NCI-H1105 treated with DMSO at 0.1 percent for 48 hours (cell line): ENCODE measurements at regions not wholly inside any gene's neighbourhood (a gene's known extent, or its start where the extent isn't known, plus 50 kb on each side); places are given as distances from the start of the nearest gene placed in this dataset.

Source experiments
- DNase-seq: peaks from one replicate; lab custom pipeline; 2025; lab: John Stamatoyannopoulos, UW

DNA sequence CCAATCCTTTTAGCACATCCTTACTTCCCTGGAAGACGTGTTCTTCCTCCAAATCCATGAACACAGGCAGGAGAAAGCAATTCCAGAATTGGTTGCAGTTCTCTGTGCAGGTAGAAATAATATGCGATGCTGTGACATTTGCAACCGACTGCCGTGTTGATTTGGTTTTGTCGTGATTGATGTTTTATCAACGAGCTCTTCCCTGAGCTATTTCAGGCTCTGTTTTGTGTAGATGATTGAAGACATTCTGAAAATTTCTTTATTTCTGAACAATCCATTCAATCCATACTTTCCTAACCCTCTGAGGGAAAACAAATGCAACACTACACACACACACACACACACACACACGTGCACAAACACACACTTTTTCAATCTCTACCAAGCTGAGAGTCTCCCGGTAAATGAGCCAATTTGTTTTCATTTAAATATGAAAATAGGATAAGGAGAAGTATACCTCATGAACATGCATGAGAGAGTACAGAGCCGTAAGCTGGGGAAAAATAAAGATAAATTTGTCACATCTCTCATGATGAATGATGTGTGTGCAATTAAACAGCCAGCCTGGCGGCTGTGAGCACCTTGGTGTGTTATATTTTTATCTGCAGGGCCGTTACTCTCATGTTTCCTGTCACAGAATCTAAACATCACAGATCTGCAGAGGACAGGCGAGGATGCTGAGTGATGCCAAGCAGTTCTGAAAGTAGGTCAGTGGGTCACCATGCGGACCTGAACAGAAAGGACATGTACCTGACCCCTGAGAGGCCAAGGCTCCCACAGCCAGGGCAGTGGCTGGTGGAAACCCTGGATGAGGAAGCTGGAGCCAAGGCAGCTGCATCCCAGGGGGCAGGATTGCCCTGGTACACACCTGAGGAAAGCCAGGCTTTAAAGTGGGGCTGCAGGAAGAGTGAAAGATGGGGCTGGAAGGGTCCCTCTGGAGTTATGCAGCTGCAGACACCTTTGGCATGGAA is 64.8 kb downstream of the PDCL3 start:
- DNase-seq, result no peak

DNA sequence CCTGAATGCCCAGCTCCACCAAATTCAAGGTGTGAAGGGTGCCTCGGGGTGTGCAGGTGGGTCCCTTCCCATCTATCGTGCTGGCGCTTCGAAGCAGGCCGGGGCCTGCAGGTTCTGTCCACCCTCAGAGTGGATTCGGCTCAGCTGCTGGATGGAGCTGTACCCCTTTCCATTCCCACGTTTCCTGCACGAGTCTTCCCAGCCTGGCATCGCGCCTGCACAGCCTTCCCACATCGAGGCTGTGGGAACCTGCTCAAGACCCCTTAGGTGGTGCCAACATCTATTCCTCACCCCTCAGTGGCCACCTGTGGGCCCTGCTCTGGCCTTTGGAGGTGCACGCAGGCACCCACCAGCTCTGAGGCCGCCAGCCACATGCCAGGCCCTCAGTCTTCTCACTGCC is 65.7 kb downstream of the PDCL3 start:
- DNase-seq, result no peak

DNA sequence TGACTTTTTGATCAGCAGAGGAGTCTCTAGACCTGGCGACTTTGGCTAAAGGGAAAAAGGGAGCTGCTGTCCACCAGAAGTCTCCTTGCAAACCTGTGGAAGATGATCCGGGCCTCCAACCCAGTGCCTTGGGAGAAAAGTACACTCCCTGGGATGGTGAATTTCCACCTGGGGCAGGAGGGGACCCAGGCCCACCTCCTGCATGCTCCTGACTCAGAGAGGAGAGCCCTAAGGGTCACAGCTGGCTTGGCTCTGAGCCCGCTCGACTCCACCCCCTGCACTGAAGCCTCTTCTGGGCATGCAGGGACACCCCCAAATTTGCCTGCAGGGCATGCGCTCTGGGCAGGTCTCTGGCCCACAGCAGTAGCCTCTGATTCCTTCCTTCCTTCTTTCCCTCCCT is 66.5 kb downstream of the PDCL3 start:
- DNase-seq, result no peak

DNA sequence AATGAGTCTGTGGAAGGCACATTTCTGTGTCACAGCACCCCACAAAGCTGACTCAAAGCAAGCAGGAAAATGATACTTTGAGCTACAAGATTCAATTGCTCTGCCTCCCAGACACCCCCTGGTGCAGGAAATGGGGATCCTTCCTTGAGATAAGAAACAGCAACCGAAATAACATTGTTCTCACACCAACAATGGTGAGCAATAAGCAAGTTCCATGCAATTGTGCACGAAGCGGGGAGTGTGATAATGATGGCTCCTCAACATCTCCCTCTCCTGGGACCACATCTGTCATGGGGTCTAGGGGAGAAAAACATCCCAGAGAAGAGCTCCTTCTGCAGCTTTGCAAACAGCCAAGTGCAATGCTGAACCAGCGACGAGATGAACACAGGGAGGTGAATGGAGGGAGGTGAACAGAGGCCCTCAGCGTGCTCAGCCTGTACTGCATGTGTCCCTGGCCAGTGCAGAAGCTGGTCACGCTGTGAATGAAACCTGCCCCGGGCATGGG is 67.7 kb downstream of the PDCL3 start:
- no peak for DNase-seq

DNA sequence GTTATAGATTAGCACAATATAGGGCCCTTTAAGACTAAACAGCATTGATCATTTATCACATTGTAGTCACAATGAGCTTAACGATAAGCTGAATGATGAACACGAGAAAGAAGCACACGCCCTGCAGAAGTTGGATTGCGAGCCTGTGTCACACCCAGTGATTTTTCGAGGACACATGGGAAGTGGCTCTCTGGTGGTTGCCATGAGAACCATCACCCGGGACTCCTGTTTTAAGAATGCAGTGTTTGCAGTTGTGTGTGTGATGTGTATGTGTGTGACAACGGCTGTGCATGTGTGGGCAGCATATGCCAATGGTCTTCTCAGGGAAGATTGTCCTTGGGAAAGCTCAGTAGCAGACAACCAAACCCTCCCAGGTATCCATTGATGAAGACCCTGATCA is 69.2 kb downstream of the PDCL3 start:
- DNase-seq, result no peak

DNA sequence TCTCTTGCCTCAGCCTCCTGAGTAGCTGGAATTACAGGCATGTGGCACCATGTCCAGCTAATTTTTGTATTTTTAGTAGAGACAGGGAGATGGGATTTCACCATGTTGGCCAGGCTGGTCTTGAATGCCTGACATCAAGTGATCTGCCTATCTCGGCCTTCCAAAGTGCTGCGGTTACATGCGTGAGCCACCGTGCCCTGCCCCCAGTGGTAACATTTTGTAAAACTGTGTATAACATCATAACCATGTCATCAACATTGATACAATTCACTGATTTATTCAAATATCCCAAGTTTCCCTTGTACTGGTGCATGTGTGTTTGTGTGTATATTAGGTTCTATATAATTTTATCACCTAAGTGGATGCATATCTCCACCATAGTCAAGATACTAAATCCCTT is 70.0 kb downstream of the PDCL3 start:
- DNase-seq, result no peak

DNA sequence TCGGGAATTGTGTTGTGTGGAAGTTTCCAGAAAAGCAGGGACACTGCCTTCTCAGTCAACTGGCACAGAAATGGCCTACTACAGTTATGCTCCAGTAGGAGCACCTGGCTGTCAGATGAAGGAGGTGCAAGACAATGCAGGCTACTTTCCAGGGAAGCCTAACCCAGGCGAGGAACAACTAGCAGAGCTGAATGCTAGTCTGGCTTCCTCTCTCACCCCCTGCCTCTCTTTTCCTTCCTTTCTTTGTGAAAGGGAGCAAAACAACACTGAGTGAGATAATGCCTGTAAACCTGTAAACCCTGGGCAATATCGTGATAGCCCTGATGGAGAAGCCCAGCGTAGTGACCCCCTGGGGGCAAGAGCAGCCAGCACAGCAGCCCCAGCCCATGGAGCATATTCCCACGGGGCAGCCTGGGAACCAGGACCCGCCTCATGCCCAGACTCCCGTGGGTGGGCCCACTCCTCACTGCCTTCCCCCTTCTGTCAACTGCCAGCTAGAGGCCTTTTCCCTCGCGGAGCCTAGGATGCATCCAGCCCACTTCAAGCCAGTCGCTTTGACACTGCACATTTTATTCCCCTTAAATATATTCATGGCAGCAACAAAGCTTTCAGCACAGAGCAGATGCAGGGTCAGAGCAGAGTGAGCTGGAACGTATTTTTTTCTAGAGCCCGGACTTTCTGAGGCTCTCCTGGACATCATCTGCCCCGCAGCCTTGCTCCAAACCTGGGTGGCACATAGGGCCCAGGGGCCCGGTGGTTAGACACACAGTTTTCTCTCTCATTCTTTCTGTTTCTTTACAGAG is 77.0 kb downstream of the PDCL3 start:
- DNase-seq, result no peak

DNA sequence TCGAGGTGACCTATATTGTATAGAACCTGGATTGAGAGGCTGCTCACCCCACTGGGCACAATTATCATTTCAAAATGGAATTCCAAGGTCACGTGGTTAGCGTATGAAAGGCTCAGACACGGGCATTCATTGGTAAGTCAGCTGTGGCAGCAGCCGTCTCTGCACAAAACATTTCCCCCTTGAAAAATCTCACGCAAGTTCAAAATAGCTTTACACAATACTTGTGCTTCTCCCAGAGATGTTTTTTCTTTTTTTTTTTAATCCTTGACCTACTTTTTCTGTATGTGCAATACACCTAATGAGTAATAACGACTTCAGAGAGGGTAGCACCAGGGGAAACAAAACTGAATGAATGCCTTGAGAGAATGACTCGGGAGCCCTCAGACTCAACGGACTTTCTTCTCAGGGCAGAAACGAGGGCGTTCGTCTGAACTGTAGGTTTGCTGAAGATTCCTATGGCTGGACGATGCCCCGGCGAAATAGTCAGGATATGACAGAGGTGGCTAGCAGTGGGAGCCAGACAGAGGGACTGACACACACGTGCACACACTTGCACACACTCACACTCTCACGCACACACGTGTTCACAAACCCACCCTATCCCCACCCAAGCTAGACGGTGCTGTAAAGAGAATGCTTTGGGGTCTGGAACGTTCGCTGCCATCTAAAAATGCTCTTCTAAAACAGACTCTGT is 77.8 kb downstream of the PDCL3 start:
- no peak for DNase-seq

DNA sequence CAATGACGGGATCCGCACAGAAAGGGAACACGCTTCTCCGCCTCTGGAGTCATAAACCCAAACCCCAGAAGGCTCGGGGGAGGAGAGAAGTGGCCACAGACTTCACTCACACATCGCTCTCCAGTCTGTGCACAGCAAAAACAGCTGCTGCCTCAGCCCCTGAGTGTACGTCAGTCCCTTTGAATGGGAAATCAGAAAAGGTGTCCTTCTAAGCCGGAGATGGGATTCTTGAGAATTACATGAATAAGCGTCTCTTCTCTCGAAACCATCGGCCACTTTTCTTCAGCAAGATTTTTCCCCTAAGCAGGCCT is 78.3 kb downstream of the PDCL3 start:
- DNase-seq, result no peak

DNA sequence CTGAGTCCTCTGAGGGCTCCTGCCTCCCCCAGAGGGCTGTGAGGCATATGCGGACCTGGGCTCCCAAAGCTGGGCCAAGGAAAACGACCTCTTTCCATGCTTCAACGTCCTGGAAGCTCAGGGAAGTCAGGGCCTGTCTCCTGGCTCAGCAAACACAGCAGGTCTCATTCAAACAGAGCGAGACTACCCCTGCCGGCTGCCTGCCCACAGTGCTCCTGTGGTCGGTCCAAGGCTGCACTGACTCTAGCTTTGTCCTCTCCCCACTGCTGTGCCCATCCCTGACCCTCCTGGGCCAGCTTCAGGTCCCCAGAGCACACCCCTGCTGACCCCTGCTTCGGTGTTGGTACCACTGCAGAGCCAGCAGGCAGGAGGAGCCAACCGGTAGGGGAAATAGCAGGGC is 79.6 kb downstream of the PDCL3 start:
- no peak for DNase-seq

DNA sequence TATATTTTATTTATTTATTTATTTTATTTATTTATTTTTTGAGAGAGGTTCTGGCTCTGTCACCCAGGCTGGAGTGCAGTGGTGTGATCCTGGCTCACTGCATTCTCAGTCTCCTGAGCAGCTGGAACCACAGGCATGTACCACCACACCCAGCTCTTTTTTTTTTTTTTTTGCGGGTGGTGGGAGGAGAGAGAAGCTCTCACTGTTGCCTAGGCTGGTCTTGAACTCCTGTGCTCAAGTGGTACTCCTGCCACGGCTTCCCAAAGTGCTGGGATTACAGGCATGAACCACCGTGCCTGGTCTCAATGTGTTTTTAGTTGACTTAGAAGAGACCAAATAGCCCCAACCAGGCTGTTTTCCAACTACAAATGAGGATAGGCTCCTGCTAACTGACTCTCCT is 80.7 kb downstream of the PDCL3 start:
- no peak for DNase-seq

DNA sequence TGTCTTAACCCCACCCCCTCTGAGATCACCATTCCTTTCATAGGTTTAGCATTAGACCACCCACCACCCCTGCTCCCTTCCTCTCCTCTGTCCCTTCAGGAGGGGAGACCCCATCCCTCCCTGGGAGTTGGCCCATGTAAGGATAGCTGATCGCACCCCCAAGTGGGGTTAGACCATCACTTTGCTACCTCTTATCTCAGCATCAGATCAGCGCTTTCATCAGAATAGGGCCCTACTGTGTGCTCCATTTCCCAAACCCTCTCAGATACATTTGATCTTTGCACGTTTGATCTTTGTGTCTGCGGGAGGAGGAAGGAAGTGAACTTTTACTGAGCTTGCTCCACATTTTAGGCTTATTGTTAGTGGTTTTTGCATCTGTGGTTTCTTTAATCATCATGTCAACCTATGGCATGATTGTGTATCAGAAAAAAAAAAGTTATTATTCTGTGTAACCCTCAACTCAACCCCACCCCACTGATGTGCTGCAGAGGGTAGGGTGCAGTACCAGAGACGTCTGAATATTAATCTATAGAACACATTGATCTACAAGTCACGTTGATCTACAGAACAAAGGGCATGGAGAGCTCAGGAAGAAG is 81.2 kb downstream of the PDCL3 start:
- no peak for DNase-seq

DNA sequence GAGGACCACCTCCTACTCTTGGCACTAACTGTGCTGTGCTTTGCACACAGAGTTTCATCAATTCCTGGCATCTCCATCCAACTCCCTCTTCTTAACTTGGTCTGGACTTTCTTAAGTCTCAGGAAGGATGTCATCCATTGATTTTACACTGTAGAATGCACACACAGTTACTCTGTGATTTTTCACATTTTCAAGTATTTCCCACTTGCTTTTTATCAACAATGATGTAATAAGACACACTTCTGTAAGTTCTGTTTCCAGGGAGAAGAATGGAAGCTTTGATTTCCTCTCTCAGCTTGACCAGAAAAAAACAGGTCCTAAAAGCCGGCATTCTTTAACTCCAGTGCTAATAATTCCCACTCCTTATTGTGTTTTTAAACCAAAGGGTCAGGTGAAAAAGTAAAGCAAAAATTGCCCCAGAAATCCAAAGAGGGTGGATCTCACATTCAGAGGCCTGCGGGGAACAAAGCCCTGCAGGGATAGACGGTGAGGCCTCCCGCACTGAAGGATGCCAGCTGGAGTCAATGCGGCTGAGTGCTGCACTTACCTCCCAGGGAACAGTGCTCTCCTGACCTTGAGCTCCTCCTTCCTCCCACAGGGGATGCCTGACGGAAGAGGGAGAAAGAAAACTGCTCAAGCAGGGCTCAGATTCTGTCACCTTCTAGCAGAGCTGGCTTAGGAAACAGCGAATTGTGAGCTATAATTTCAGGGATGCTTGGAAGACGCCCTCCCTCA is 83.1 kb downstream of the PDCL3 start:
- no peak for DNase-seq

DNA sequence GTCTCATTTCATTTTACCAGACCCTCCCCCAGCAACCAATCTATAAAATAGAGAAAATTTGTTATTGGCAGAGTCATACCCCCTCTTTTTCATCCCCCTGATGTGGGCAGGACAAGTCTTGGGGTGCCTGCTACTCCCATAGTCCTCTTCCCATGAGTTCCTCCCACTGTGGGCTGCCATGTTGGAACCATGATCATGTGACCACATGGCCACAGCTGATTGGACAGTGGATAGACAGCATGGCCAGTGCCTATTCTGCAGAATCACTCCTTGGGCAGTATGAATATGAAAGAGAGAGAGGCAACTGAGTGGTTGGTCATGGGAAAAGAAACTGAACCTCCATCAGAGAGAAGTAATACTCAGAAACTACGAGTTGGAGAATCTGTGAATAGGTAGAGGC is 84.9 kb downstream of the PDCL3 start:
- DNase-seq, result no peak

DNA sequence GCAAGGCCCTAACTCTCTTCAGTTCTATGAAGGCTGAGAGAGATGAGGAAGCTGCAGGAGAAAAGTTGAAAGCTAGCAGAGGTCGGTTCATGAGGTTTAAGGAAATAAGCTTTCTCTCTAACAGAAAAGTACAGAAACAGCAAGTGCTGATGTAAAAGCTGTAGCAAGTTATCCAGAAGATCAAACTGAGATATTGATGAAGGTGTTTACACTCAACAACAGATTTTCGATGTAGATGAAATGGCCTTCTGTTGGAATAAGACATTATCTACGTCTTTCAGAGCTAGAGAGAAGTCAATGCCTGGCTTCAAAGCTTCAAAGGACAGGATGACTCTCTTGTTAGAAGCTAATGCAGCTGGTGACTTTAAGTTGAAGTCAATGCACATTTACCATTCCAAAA is 87.4 kb downstream of the PDCL3 start:
- no peak for DNase-seq

DNA sequence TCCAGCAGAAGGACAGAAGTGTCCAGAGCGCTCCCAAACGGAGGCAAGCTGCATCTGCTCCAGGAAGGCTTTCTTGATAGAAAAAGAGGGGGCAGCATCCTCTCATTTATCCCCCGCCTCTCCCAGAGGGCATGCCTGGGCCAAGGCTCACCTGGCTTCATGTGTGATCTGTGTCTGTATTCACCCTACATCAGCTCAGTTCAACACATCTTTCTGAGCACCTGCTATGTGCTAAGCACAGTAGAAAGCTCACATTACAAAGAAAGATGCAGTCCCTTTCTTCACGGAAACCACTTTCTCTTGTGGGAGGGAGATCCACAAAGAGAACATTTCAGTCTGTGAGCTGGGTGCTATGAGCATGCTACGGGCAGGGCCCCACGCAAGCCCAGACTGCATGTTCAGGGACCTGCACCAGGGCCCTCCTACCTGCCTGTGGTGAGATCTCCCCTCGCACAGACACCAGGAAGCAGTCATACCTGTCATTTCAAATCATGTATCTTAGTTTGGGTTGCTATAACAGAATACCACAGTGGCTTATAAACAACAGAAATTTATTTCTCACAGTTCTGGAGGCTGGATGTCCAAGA is 90.7 kb downstream of the PDCL3 start:
- DNase-seq, result no peak

DNA sequence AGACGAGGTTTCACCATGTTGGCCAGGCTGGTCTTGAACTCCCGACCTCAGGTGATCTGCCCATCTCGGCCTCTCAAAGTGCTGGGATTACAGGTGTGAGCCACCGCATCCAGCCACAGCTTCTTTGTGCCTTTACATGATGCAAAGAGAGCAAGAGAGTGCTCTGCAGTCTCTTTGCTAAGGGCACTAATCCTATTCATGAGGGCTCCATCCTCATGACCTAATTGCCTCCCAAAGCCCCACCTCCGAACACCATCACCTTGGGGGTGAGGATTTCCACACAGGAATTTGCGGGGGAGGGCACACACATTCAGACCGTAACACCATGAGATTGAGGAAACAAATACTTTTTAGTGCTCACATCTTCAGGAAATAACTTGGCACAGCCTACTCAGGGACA is 91.8 kb downstream of the PDCL3 start:
- no peak for DNase-seq

DNA sequence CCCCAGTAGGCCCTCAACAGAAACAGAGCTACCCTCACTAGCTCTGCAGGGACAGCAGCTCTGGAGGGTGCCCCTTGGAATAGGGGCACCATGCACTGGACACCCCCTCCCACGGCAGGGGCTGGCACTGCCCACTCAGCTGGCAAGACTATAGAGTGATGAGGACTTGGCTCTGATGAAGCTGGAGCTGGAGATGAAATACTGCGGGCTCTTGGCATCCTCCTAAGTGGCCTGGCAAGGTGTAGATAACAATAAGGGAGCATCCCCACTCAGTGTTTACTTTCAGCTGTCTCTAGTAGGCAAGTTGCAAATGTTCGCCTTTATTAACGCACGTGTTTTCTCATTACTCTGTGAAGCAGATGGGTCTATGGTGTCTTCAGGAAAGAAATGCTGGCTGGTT is 92.7 kb downstream of the PDCL3 start:
- no peak for DNase-seq

DNA sequence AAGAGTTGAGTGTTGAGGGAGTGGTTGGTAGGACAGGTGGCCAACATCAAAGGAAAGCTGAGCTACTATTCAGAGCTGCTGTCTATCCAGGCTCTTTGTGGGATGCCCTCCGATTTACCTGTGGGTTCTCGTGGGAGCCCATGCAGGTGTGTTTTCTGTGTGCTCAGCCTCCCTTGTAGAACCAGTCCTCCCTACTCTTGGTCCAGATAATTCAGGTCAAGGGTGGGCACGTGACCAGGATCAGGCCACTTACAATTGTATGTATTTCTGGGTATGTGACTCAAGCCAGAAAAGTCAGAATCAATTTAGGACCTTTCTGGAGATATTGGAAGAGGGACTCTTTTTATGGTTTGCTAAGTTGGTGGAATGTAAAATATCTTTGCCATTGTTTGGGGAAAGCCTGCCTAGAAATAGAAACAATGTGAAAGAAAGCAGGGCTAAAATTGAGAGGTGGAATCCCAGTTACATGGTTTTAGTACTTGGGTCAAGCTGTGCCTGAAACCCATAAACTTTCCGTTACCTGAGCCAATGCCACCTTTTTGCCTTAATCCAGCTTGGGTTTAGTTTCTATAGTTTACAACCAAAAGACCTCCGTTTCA is 93.2 kb downstream of the PDCL3 start:
- no peak for DNase-seq

DNA sequence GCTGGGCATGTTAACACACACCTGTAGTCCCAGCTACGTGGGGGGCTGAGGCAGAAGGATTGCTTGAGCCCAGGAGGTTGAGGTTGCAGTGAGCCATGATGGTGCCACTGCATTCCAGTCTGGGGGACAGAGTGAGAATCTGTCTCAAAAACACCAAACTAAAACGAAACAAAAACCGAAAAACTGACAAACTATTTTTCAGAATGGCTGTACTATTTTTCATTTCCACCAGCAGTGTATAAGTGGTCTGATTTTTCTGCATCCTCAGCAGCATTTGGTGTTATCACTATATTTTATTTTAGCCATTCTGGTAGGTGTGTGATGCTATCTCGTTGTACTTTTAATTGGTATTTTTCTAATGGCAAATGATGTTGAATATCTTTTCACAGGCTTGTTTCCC is 95.2 kb downstream of the PDCL3 start:
- no peak for DNase-seq
